ENCODE measurements at regions not wholly inside any gene's neighbourhood (a gene's known extent, or its start where the extent isn't known, plus 50 kb on each side); places are given as distances from the start of the nearest gene placed in this dataset.

GRCh38 chr20:52783769-52784168, 188.4 kb upstream of the TSHZ2 start:
- Histone ChIP-seq H3K27me3 (ENCODE audit: insufficient read depth, low read length) (no peaks in the 10 kb centered on the region), H3K36me3 (ENCODE audit: insufficient read depth, low read length) (no peaks in the 10 kb centered on the region), H3K79me2 (ENCODE audit: insufficient read depth, low read length) (no peaks in the 10 kb centered on the region), H4K20me1 (ENCODE audit: insufficient read depth, low read length) (no peaks in the 10 kb centered on the region), H3K9me3 (ENCODE audit: low read depth, low read length) (peaks cover under 1% of the 10 kb centered on the region), H3K4me1 (ENCODE audit: insufficient read depth, low read length) (no peaks in the 10 kb centered on the region), H3K4me3 (ENCODE audit: insufficient read depth, low read length) (no peak overlapping the region), H2AFZ (ENCODE audit: low read length) (no peak overlapping the region), H3K4me2 (ENCODE audit: insufficient read depth, low read length) (no peak overlapping the region), H3K27ac (ENCODE audit: low read depth, low read length) (no peak overlapping the region)
- no peak for TF ChIP-seq CTCF (IDR thresholded peaks at IDR 0.05; ENCODE audit: extremely low read depth, low read depth, low read length)
- DNase-seq (ENCODE audit: insufficient read length, low spot score, missing footprints): no peak

GRCh38 chr20:52780462-52780861, 191.7 kb upstream of the TSHZ2 start:
- Histone ChIP-seq H4K20me1 (ENCODE audit: insufficient read depth, low read length) (no peaks in the 10 kb centered on the region), H3K9me3 (ENCODE audit: low read depth, low read length) (no peaks in the 10 kb centered on the region), H3K79me2 (ENCODE audit: insufficient read depth, low read length) (no peaks in the 10 kb centered on the region), H3K27ac (ENCODE audit: low read depth, low read length) (no peak overlapping the region), H3K4me1 (ENCODE audit: insufficient read depth, low read length) (no peaks in the 10 kb centered on the region), H3K4me2 (ENCODE audit: insufficient read depth, low read length) (no peak overlapping the region), H3K27me3 (ENCODE audit: insufficient read depth, low read length) (no peaks in the 10 kb centered on the region), H3K4me3 (ENCODE audit: insufficient read depth, low read length) (no peak overlapping the region), H2AFZ (ENCODE audit: low read length) (no peak overlapping the region), H3K36me3 (ENCODE audit: insufficient read depth, low read length) (no peaks in the 10 kb centered on the region)
- no peak for TF ChIP-seq CTCF (IDR thresholded peaks at IDR 0.05; ENCODE audit: extremely low read depth, low read depth, low read length)
- no peak for DNase-seq (ENCODE audit: insufficient read length, low spot score, missing footprints)

GRCh38 chr20:52779125-52779524, 193.0 kb upstream of the TSHZ2 start:
- Histone ChIP-seq H4K20me1 (ENCODE audit: insufficient read depth, low read length) (no peaks in the 10 kb centered on the region), H3K79me2 (ENCODE audit: insufficient read depth, low read length) (no peaks in the 10 kb centered on the region), H2AFZ (ENCODE audit: low read length) (no peak overlapping the region), H3K36me3 (ENCODE audit: insufficient read depth, low read length) (no peaks in the 10 kb centered on the region), H3K4me1 (ENCODE audit: insufficient read depth, low read length) (no peaks in the 10 kb centered on the region), H3K4me3 (ENCODE audit: insufficient read depth, low read length) (no peak overlapping the region), H3K27me3 (ENCODE audit: insufficient read depth, low read length) (no peaks in the 10 kb centered on the region), H3K27ac (ENCODE audit: low read depth, low read length) (no peak overlapping the region), H3K9me3 (ENCODE audit: low read depth, low read length) (no peaks in the 10 kb centered on the region), H3K4me2 (ENCODE audit: insufficient read depth, low read length) (no peak overlapping the region)
- no peak for DNase-seq (ENCODE audit: insufficient read length, low spot score, missing footprints)
- TF ChIP-seq CTCF (IDR thresholded peaks at IDR 0.05; ENCODE audit: extremely low read depth, low read depth, low read length): no peak

- Histone ChIP-seq H3K4me2 (ENCODE audit: insufficient read depth, low read length) (no peak overlapping the region), H4K20me1 (ENCODE audit: insufficient read depth, low read length) (no peaks in the 10 kb centered on the region), H3K27ac (ENCODE audit: low read depth, low read length) (no peak overlapping the region), H3K27me3 (ENCODE audit: insufficient read depth, low read length) (no peaks in the 10 kb centered on the region), H2AFZ (ENCODE audit: low read length) (no peak overlapping the region), H3K4me1 (ENCODE audit: insufficient read depth, low read length) (no peaks in the 10 kb centered on the region), H3K36me3 (ENCODE audit: insufficient read depth, low read length) (no peaks in the 10 kb centered on the region), H3K9me3 (ENCODE audit: low read depth, low read length) (no peaks in the 10 kb centered on the region), H3K79me2 (ENCODE audit: insufficient read depth, low read length) (no peaks in the 10 kb centered on the region), H3K4me3 (ENCODE audit: insufficient read depth, low read length) (no peak overlapping the region)
- no peak for TF ChIP-seq CTCF (IDR thresholded peaks at IDR 0.05; ENCODE audit: extremely low read depth, low read depth, low read length)
- no peak for DNase-seq (ENCODE audit: insufficient read length, low spot score, missing footprints)
These were observed 195.0 kb upstream of the TSHZ2 start for GRCh38 chr20:52777171-52777570.

Data from osteoblast (primary cell).